GM18858 (cell line): ENCODE measurements at regions not wholly inside any gene's neighbourhood (a gene's known extent, or its start where the extent isn't known, plus 50 kb on each side); places are given as distances from the start of the nearest gene placed in this dataset.

Experiments used
- ATAC-seq: cut with Tn5 transposase; IDR thresholded peaks from one replicate; pipeline ENCODE4 v1.9.1; 2021; ENCODE audit not compliant: unreplicated experiment

DNA sequence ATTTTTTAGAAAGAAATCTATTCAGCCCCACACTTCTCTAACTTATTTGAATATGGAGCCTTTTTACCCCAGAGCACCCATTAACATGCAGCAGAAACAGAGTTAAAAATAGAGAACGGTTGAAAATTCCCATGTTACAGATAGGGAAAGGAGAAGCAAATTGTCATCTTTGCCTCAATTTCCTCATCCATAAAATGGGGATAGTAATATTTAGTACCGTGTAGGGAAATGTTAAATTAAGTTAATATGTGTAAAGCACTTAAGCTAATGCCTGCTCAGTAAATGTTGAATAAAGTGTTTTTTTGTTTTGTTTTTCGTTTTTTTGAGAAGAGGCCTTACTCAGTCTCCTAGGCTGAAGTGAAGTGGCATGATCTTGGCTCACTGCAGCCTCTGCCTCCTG, 50.3 kb downstream of the NAV1 start:
- ATAC-seq, result no peak

DNA sequence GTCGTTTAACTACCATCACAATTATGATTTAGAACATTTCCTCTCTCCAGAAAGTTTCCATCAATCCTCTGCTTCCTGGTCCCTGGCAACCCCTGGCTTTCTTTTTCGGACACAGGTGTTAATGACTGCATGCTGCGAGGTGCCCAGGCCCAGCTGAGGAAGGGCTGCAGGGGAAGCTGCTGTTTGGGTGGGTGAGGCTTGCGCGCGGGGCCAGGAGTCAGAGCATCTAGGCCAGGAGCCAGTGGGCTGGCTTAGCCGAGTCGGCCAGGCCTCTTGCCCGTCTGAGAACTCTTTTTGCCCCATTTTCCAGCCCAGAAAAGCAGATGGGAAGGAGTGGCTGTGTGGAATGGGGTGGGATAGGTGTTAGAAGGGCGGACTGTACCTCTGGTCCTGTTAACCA, 51.5 kb downstream of the NAV1 start:
- ATAC-seq, result no peak

DNA sequence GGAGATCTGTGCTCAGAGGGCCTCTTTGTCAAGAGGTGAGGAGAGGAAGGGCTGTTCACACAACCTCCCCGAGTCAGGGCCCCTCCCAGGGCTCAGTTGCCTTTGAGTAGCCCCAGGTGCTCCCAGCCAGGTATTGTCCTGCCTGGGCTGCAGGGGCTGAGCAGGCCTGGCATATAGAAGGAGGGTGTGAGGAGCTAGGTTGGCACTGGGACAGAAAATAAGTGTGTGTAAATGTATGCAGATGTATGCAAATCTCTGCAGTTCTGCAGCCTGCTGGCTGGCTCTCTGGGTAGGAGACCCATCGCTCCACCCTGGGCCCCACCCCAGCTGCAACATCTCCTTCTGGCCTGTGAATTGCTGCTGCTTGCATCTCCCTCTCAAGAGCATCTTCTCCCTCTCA, 52.4 kb downstream of the NAV1 start:
- no peak for ATAC-seq

DNA sequence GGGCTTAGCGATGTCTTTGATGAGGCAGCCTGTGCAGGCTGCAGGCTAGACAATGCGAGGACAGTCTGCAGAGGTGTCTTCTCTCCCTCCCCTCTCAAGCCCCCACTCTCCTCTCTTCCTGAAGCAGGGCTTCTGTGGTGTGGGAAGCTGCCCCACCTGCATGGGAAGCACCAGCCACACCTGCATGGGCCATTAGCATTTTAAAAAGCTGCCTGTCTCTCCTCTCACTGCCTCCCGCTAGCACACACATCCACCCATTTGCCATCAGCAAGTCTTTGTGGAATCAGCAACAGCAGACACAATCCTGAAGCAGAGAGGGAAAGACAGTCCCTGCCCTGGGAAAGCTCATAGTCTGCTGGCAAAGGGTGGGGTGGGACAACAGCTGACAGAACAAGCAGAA, 53.1 kb downstream of the NAV1 start:
- ATAC-seq, result no peak

GRCh38 chr1:201593200-201593921, 54.4 kb downstream of the NAV1 start:
- no peak for ATAC-seq

DNA sequence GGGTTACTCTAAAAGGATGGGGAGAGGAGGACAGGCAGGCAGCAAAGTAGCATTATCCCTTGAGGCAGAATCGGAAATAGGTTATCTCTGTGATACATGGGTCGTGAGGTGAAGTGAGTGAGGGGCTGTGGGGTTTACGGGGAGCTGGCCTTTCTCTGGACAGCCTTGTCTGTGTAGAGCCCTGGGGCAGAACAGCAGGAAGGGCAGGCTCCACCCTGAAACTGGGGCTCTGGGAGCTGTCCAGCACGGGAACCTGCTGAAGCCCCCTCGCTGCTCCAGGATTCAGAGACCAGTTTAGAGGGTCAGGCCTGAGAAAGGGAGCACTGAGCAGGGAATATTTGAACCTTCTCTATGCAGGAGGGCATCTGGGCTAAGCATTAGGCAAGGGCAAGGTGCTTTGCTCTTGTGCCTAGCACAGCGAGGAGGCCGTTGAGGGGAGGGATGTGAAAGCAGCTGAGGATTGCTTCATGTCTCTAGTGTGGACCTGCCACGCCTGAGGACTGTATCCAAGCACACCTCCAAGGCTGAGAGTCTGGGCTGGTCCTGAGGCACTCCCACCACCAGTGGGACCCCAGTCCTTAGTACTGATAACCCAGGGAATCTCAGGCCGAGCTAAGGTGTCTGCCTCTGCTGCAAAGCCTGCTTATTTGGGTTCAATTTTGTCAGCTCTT, 55.8 kb downstream of the NAV1 start:
- ATAC-seq, result no peak

- ATAC-seq, result no peak
Measured at GRCh38 chr1:201595381-201595780, 56.5 kb downstream of the NAV1 start.

GRCh38 chr1:201596101-201596868, 57.4 kb downstream of the NAV1 start:
- no peak for ATAC-seq

DNA sequence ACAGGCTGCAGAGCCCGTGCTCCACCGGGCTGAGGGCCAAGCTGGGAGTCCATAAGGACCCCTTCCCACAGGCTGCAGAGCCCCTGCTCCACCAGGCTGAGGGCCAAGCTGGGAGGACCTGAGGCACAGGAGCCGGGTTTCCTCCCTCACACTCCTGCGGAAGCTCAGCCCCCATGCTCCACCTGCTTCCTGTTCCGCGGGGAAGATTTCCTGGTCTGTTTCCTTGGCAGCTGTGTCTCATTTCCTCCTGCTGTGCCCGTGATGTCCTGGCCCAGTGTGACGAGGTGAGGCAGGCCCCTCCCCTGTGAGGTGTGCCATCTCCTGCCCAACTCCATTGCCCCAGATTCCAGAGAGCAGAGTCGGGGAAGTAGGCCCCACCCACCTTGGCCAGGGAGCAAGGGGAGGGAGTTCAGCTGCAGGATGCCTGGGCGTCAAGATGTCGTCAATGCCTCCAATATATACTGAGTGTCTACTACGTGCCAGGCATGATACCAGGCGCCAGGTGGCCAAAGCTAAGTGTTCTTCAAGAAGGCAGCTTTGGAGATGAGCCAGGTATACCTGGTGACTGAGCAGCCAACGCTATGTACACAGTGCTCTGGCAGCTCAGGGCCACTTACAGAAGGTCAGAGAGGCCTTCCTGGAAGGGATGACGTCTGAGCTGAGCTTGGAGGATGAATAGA, 58.8 kb downstream of the NAV1 start:
- no peak for ATAC-seq

DNA sequence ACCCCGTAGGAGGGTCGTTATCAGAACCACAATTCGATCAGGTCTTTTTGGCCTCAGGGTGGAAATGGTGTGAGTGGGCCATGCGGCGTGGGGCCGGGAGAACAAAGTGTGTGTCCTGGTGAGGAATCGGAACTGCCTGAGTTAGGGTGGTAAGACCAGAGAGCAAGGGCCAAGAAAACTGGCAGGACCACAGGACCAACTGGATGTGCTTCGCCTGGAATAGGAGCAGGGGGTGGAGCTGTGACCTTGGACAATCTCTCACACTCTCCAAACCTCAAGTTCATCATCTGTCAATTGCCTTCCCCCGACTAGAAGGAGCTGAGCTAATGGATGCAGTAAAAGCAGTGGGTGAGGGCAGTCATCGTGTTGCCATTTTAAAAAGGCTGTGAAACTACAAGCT, 59.5 kb downstream of the NAV1 start:
- no peak for ATAC-seq

GRCh38 chr1:201598973-201599372, 60.0 kb downstream of the NAV1 start:
- no peak for ATAC-seq

DNA sequence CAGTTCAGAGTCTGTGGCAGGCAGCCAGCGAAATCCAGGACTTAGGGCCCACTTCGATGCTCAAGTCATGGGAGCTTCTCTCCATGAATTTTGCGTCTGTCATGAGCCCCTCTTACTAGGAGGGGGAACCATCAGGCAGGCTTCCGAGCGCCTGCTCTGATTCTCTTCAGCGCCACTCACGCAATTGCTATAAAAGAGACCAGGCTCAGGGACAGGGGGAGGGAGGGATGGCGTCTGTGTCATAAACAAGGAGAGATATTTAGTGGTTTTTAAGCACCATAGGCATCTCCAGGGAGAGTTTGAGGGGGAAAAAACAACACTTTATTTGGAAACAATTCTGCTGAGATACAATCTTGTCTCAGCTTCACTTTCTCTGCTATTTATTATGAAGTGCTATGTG, 60.6 kb downstream of the NAV1 start:
- ATAC-seq, result no peak

GRCh38 chr1:201602413-201603265, 63.7 kb downstream of the NAV1 start:
- no peak for ATAC-seq

GRCh38 chr1:201603613-201604232, 64.8 kb downstream of the NAV1 start:
- ATAC-seq, result no peak

DNA sequence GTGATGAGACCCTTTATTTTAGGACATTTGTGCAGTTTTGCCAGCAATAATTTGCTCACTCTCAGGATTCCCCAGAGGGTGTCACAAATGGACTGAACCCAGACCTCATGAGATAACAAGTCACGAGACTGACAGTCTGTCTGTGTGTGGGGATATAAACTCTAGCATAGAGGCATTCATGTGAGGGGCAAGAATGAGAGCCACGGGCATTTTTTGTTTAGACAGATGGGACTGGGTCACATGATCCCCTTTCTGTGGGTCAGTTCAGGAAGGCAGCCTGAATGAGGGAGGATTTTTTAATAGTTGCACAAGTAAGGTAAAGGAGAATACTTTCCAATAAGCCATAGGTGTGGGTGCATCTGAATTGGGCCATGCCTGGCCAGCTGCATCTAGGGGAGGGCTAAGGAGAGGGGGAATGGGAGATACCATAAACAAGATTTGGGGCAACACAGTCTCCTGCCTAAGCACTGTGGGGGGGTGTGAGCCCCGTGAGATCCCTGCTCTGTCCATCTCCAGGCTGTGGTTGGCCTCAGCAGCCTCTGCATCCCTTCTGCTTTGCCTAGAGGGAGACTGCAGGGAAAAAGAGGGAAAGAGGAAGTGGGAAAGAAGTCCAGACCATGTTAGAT, 66.6 kb downstream of the NAV1 start:
- no peak for ATAC-seq

- no peak for ATAC-seq
Measured at GRCh38 chr1:201606096-201606495, 67.2 kb downstream of the NAV1 start.

- ATAC-seq, result no peak
Measured at GRCh38 chr1:201606623-201607022, 67.7 kb downstream of the NAV1 start.

DNA sequence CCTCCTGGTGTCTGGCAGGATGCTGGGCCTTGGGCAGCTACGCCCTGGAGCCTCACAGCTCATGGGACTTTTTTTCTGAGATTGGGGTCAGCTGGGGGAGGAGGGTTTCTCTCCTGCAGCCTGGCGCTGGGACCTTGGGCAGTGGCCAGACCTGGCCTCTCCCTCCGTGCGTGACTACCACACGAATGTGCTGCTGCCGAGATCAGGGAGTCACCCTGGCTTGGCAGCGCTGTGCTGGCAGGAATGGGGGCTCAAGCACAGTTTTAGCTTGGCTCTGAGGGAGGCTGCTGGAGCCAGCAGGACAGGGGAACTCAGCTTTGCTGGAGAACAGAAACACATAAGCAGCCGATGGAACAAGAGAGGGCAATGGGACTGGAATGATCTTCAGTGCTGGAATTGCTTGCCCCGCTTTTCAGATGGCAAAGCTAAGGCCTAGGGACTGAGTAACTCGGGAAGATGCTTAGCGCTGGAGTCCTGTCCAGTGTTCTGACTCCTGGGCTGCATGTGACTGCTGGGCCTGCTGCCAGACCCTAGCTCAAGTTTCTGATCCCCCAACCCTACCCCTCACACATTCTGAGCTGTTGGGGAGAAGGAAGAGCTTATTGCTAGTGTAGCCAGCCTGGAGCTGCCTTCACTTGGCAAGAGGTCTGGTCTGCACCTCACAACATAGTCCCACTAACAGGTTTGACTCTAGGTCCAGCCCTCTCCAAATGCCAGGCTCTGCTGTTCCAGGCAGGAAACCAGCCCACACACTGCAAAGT, 69.9 kb downstream of the NAV1 start:
- ATAC-seq, result no peak
